HG03103 (cell line): ENCODE measurements at regions not wholly inside any gene's neighbourhood (a gene's known extent, or its start where the extent isn't known, plus 50 kb on each side); places are given as distances from the start of the nearest gene placed in this dataset.
"Not testable (repeated sequence)": the region's sequence is repeated elsewhere in the genome, so short reads cannot be mapped to it uniquely, and the experiment has no call there.

Experiments used
- ATAC-seq: cut with Tn5 transposase; IDR thresholded peaks from one replicate; pipeline ENCODE4 v1.9.1; 2021; ENCODE audit warnings: low read depth; ENCODE audit not compliant: unreplicated experiment

DNA sequence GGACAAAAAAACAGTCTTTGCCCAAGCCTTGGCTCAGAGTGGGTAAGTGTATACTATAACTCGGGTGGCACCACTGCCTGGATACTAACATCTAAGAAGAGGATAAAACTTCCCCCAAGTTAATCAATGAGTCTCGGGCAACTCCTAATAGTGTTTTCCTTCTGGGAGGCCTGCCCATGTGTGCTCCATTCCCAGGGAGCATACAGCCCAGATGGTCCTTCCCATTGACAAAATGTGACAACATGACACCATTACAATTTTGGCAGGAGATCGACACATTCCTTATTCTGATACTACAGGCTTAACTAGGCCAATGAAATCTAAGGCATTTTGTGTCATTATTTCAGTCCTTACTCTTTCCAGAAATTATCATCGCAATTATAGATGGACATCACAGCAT lies 52.7 kb upstream of the CRIM1 start:
- no peak for ATAC-seq

DNA sequence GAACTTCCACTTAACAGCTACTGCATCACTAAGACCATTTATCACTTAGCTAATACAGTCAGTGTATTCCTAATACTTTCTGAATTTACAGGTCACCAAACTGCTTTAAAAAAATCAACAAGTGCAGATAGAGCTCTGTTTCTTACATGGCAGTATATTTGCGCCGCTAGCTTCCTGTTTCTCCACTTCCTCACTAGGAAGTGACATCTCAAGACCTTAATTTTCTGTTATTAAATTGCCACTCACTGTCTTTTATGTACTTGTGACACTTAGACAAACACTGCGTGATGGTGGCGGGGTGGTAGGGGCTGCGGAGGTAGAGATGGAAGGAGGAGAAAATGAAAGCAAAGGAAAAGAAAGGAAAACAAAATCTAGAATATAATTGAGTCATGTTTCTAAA lies 53.7 kb upstream of the CRIM1 start:
- ATAC-seq = no peak

GRCh38 chr2:36300697-36301096 lies 54.9 kb upstream of the CRIM1 start:
- ATAC-seq = no peak

DNA sequence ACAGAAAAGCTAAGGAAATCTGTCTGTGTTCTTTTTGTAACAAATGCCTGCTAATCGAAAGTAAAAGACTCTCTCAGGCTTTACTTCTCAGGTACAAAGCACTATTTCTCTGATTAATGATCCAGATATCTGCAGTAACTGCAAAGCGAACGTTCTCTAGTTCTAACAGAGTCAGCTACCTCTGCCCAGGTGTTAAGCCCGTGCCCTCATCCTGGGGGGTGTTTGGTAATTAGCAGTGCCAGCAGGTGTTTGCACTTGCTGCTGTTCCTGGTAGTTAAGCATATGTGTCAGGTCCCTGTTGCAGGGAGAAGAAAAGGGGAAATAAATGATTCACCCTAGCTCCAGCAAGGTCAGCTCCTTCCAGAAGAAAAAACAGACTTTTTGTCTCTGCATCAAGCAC lies 58.8 kb upstream of the CRIM1 start:
- no peak for ATAC-seq

GRCh38 chr2:36294316-36294721 lies 61.3 kb upstream of the CRIM1 start:
- ATAC-seq = no peak

DNA sequence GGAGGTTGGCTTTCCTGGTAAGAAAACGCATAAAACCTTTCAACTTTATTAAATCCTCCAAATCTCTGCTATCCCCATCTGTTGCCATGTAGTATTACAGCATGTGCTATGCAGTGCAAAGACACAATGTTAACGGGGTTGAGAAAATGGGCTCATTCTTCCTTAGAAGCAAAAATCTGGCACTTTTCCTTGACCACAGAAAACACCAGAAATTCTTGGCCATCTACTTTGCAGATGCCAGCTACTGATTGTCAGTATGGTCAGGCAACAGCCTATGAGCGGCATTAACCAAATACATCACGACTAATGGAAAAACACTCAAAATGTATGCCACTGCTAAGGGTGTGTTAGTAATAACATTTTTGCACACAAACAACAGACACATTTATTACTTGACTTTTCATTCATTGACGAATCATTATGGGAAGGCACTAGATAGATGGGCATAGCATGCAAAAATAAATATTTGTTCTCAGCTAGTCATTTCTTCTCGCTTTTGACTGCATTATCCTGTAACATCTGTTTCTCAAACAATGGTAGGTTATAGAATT lies 65.2 kb upstream of the CRIM1 start:
- ATAC-seq = no peak

- no peak for ATAC-seq
These were observed 65.8 kb upstream of the CRIM1 start for GRCh38 chr2:36289731-36290130.

DNA sequence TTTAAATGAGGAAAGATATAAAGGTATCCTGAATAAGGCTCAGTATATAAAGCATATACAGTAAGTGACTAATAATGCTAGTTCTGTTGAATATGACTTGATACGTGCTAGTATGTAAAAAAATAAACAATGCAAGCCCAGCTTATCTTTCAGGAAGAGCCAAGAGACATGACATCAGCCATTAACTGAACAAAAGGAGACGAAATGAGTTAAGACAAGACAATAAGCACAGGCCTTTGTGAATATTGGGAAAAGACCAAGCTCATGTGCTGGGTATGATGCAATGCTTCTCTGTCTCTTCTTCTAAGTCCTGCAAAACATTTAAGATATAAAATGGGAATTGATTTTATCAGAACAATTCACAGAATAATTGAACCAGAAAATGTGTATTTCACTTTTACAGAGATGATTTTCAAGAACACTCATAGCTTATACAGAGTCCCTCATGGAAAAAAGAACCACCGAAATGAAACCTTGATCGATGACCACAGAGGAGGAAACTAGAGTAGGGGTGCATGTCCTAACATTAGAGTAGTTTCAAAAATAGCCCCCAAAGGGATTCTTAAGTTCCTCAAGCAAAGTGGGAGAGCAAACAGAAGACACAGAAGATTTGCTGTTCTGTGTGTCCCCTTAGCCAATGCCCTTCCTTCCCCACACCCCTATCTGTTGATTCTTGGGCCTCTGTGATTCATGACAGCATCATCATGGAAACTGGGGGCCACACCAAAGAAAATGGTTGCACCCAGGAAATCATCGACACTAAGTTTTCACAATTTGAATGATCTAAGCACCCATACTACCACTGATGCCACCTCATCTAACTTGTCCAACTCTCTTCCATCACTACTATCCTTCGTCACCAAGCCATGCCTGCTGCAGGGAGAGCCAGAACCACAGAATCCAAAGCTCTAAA lies 68.0 kb upstream of the CRIM1 start:
- ATAC-seq = no peak

GRCh38 chr2:36279506-36279905 lies 76.1 kb upstream of the CRIM1 start:
- not testable (repeated sequence) for ATAC-seq

DNA sequence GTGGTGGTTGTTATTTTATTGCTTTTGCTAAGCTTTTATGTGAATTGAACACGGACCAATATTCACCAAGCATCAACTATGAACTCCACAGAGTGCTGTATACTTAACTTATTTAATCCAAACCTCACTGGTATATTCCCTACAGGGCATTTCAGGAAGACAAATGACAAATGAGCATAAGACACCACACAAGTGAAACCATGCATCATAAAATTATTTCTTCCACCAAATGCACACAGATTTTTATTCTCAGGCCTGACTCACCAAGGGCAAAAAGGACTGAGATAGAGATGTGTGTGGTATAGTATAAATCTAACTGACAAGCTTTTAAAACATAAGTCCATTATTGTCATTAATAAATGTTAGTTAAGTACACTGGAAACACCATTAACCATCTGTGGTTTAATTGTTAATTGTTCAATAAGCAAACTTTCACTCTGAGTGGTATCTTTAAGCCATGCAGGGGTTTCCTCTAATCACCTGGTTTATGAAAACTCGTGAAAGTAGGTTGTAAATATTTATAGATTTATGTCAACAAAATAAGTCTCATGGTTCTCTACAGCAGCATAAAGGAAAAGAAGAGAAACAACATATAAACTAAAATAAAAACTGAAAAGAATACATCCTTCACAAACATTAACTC lies 77.6 kb upstream of the CRIM1 start:
- no peak for ATAC-seq

GRCh38 chr2:36277146-36277808 lies 78.3 kb upstream of the CRIM1 start:
- no peak for ATAC-seq

- no peak for ATAC-seq
These were observed 84.3 kb upstream of the CRIM1 start for GRCh38 chr2:36271266-36271665.

- ATAC-seq = no peak
These were observed 84.8 kb upstream of the CRIM1 start for GRCh38 chr2:36270758-36271157.

GRCh38 chr2:36267194-36267593 lies 88.4 kb upstream of the CRIM1 start:
- no peak for ATAC-seq

DNA sequence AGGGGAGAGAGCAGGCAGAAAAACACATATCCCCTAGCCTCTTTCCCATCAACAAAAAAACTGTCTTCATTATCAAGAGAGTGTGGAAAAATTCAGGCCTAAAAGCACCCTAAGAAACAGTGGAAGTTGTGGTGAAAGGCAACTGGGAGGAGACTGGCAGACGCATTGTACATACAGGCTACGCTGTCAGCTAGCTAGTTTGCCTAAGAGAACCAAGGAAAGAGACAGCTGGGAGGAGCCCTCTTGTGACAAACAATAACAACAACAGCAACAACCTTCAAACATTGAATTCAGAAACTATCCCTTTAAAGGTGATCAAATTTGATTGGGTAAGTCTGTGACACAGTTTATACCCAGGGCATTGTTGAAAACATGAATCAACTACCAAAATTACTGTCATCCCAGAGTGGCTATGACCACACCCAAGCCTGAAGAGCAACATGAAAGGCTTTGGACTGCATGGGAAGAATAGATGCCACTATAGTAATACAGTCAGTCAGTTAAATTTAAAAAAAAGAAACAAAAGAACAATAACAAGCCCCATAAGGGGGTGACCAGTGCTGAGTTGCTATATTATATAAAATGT lies 88.9 kb upstream of the CRIM1 start:
- no peak for ATAC-seq

- no peak for ATAC-seq
These were observed 93.0 kb upstream of the CRIM1 start for GRCh38 chr2:36262581-36262980.

GRCh38 chr2:36255863-36256262 lies 99.7 kb upstream of the CRIM1 start:
- no peak for ATAC-seq

GRCh38 chr2:36253086-36253485 lies 102.5 kb upstream of the CRIM1 start:
- ATAC-seq = no peak

DNA sequence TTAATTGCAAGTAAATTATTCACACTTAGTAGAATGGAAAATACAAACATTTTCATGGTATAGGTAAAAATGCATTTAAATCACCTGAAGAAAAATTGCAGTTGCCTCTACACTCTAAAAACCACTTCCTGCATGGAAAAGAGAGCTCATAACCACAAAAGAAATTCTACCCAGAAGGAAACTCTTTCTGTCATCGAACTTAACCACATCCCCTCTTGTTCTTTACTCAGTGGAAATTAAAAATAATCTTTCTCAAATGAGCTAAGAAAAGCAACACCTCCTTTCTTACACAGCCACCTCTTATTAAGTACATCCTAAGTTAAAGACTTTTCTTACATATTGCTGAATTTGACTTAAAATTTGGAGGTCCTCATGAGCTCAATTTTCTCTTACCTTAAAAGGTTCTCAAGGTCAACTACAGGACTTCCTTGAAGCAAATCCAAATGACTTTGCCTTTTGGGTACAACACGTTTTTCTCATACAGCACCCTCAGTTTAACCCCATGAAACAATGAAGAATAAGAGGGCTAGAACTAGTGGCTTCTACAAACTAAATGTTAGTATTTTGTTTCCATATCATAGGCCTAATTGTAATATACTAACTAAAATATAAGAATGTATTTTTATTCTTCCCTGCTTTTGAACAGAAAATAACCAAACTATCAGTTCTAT lies 109.1 kb upstream of the CRIM1 start:
- ATAC-seq = peak; percentile 85

DNA sequence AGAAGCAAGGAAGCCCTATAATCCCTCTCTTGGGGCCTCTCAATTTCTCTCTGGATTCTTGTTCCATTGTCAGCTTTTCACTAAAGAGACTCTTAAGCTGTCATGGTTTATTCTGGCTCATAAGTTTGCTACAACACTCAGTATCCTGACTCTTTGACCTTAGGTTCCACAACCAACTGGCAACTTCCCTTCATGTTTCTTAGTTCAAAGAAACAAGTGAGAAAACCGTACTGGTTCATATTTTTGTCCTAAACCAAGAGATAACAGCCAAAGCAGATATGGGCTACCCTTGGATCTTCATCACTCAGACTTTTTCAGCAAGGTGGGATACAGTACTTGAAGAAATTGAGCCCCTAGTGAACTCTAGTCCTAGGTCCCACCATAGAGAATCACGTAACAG lies 109.9 kb upstream of the CRIM1 start:
- ATAC-seq = no peak
